ENCODE measurements at regions not wholly inside any gene's neighbourhood (a gene's known extent, or its start where the extent isn't known, plus 50 kb on each side); places are given as distances from the start of the nearest gene placed in this dataset.

DNA sequence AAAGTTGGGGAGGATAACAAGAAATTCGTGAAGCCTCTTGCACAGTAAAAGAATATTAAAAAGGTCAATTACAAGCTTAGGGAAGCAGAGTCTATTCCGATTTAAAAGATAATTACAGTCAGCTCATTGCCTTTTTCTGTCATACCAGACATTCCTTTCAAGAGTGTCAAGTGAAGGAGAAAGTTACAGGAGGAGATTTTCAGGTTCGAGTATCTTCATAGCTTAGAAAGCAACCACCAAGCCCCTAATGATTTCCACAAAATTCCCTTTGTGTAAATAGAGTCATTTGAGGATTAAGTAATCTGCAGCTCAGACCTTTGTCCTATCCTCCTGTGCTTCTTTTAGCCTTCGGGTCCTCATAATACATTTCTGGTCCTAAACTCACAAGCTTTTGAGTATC lies 414.9 kb downstream of the CDH2 start:
- no peak for DNase-seq (ENCODE audit: low spot score)

- DNase-seq (ENCODE audit: low spot score): no peak
Observed at GRCh38 chr18:27752944-27753343, 424.0 kb downstream of the CDH2 start.

GRCh38 chr18:27750923-27751322 lies 426.0 kb downstream of the CDH2 start:
- no peak for DNase-seq (ENCODE audit: low spot score)

DNA sequence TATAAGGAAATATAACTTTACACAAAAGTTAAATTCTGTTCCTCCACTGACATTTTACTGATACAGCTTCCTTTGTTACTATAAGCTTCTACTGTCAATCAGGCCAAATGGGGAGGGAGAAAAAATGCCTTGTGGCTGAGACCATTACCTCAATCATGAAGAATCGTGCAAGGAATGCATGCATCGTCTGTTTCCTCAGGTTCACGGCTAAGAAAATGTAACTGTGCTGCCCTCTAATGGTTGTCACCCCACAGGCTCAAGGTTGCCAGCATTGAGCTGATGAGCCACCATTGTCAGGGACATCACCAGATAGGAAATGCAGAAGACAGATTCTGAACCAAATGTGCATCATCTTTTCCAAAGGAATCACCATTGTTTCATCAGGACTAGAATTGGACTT lies 426.9 kb downstream of the CDH2 start:
- peak; percentile 61 for DNase-seq (ENCODE audit: low spot score)

- DNase-seq (ENCODE audit: low spot score): no peak
Observed at GRCh38 chr18:27749194-27749593, 427.7 kb downstream of the CDH2 start.

- no peak for DNase-seq (ENCODE audit: low spot score)
Observed at GRCh38 chr18:27746241-27746640, 430.7 kb downstream of the CDH2 start.

- DNase-seq (ENCODE audit: low spot score): no peak
Observed at GRCh38 chr18:27735117-27735516, 441.8 kb downstream of the CDH2 start.

DNA sequence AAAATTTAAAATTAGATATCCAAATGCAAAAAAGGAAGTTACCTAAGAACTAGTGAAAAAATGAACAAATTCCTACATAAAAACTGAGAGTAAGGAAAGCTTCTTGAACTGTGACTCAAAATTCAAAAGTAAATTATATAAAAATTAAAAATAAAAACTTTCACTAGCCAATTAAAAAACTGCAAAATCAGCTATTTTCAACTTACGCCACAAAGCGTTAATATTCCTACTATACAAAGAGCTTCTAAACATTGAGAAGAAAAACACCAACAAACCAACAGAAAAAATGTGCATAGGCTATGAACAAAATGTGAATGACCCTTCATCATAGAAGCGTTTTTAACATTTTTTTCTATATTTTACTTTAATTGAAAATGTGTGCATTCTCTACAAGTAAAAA lies 445.7 kb downstream of the CDH2 start:
- DNase-seq (ENCODE audit: low spot score): no peak

- no peak for DNase-seq (ENCODE audit: low spot score)
Observed at GRCh38 chr18:27728659-27729058, 448.3 kb downstream of the CDH2 start.

DNA sequence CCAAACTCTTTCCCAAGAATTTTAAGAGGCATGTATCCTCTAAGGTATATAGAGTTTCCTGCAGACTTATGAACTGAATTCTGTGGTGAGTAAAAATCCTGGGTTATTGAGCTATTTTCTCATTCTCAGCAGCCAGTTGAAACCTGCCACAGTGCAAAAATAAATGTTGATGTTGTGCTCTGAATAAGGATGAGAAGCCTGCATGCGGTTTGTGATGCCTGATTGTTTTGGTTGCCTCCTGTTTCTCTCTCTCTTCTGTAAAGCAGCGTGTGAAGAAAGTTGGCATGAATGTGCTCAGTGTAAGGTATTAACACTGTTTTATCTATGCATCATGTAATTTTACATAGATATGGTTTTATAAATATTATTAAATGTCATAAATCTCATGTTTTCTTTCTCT lies 452.6 kb downstream of the CDH2 start:
- no peak for DNase-seq (ENCODE audit: low spot score)

DNA sequence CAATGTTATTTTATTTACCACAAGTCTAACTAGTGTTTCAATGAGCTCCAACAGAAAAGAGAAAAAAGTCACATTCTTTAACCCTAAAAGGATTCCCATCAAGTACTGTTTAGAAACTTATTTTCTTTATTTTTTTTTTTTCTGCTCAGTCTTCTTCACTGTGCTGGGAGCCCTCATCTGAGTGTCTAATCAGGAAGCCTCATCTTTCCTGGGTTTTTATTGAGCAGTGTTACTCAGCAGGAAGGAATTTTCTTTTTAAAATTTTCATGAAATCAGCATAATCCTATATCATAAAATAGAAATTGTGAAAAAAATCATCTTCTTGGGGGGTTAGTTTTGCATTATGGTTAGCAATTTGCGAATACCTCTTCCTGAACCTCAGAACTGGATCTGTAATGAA lies 453.8 kb downstream of the CDH2 start:
- DNase-seq (ENCODE audit: low spot score): no peak

- no peak for DNase-seq (ENCODE audit: low spot score)
Observed at GRCh38 chr18:27719680-27720079, 457.2 kb downstream of the CDH2 start.

GRCh38 chr18:27717816-27718215 lies 459.1 kb downstream of the CDH2 start:
- DNase-seq (ENCODE audit: low spot score): no peak

- no peak for DNase-seq (ENCODE audit: low spot score)
Observed at GRCh38 chr18:27717250-27717649, 459.7 kb downstream of the CDH2 start.

- DNase-seq (ENCODE audit: low spot score): no peak
Observed at GRCh38 chr18:27715751-27716150, 461.2 kb downstream of the CDH2 start.

DNA sequence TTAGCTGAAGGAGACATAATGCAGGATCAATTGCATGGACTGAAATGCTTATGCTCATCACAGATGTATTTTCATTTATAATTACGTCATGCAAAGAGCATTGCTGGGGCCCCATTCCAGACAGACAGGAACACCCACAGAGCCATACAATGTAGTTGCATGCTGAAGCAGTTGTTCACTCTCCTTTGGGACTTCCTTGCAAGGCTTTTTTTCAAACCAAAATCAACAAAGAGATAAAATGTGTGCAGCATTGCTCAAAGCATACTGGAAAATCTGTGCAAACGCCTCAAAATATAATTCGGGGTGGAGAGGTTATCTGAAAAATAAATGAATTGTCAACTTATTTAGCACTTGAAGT lies 463.2 kb downstream of the CDH2 start:
- no peak for DNase-seq (ENCODE audit: low spot score)

DNA sequence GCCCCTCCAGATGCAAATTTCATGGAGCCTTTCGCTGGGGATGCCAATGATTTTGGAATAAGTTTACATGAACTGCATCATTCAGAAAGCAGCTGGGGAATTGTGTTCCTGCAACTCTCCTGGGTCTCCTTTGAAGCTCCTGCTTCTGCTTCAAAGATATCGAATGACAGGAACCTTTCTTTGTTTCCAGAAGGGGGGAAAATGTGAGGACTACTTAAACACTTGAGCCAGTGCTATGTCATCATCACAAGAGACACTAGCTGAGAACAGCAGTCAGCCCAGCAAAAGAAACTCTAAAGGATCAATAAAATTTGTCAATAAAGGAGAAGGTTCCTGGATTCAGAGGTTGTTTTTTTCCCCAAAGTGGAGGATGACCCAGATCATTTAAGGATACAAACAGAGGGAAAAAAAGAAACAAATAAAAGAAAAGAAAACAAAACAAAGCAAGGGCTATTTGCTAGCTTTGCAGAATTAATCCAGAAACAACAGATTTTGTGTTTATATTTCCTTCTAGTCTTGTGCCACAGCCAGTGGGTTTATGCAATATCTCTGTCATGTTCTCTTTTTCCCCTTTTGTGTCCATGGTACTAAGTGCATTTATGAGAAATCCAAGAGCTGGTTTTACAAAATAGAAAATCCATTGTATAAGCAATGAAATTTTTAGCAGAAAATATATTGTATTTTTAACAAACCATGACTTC lies 463.7 kb downstream of the CDH2 start:
- DNase-seq (ENCODE audit: low spot score): no peak

DNA sequence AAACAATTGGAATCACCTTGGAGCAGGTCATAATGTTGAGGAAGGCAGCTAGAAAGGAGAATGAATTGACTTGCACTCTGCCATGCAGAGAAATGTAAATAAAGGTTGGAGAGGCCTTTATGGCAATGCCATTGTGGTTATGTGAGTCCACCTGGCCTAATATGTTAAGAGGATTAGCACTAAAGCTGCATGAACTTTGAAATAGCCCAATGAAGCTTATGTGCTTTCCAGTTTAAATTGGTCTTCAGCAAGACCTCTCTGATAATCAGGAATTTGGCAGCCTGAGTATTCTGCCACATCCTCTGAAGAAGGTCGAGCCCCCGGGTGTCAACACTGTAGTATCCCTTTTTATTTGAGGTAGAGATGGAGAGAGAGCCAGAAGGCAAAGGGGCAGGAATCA lies 464.9 kb downstream of the CDH2 start:
- DNase-seq (ENCODE audit: low spot score): no peak

DNA sequence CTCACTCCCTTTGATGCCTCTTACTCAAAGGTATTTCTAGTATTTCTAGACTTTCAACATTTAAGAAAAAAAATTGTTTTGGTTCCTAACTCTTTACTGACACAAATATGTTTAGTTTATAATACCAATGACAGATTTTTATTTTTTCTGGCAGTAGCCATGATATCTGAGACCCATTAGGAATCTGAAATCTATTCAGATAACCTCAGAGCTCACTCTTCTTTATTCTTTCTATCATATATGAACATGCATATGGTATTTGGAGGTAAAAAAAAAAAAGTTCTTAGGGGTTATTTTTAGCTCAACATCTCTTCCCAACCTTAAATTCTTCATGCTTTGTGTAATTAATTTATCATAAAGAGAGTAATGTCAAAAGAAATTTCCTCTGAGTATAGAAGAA lies 465.5 kb downstream of the CDH2 start:
- DNase-seq (ENCODE audit: low spot score): no peak

DNA sequence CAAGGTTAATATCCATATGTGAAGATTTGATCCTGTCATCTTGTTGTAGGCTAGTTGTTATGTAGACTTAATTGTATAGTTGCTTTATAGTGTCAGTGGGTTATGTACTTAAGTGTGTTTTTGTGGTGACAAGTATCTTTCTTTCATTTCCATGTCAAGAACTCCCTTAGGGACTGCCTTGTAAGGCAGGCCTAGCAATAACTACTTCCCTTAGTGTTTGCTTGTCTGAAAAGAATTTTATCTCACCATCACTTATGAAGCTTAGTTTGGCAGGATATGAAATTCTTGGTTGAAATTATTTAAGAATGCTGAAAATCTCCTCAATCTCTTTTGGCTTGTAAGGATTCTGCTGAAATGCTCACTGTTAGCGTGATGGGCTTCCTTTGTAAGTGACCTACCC lies 467.6 kb downstream of the CDH2 start:
- DNase-seq (ENCODE audit: low spot score): no peak

- no peak for DNase-seq (ENCODE audit: low spot score)
Observed at GRCh38 chr18:27707201-27707600, 469.7 kb downstream of the CDH2 start.

DNA sequence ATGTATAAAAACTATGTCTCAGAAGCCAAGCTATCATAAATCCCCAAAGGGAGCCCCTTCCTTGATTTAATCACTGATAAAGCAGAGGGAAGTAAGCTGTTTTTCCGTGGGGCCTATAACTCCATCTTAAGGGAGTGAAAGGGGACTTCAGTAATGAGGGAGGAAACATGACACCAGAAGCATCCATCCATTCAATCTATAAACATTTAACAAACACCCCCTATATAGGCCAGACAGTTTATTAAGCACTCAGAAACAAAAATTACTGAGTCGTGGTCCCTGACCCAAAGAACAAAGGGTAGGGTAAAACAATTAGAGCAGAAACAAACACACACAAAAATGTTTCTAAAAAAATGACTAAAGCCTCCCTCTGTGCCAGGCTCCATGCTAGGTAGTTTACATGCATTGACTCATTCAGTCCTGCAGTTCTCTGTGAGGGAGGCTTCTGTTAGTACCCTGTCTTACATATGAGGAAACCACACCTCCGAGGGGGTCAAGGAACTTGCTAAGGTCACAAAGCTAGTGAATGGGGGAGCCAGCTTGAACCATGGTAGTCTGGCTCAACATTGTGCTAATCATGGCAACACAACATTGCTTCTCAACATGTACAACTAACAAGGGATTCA lies 472.1 kb downstream of the CDH2 start:
- DNase-seq (ENCODE audit: low spot score): no peak

DNA sequence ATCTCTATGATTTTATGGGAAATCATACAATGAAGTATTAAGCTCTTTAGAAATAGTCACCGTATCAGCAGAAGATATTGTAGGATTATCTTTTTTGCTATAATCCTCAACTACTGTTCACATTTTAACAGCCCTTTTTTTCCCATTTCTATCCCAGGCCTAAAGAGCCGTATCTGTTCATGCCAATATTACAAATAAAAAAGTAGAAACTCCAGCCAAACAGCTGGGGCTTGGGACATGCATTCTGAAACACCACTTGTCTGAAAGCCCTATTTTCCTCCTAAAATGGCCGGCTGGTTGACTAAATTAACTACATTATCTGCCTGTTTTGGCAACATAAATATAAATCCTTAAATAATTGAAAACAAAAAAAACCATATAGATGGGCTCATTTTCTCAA lies 477.8 kb downstream of the CDH2 start:
- no peak for DNase-seq (ENCODE audit: low spot score)

- DNase-seq (ENCODE audit: low spot score): no peak
Observed at GRCh38 chr18:27696148-27696547, 480.8 kb downstream of the CDH2 start.

All from H4 (cell line).